Hepatocyte (in vitro differentiated cells): ENCODE measurements at regions not wholly inside any gene's neighbourhood (a gene's known extent, or its start where the extent isn't known, plus 50 kb on each side); places are given as distances from the start of the nearest gene placed in this dataset.

Source experiments
- EZH2 ChIP-seq: fragments of 200-600 bp; sonication (generic); IDR thresholded peaks from 2 replicates; pipeline ENCODE4 v1.6.1; 2016; ENCODE audit warnings: antibody characterized with exemption, mild to moderate bottlenecking, borderline replicate concordance
- TF ChIP-seq, protein P1 (sequence below): fragments of 200-600 bp; sonication (generic); IDR thresholded peaks from 2 replicates; pipeline ENCODE4 v1.5.1; 2016; ENCODE audit warnings: antibody characterized with exemption, mild to moderate bottlenecking; ENCODE audit not compliant: poor library complexity

- TF ChIP-seq, protein P1, sequence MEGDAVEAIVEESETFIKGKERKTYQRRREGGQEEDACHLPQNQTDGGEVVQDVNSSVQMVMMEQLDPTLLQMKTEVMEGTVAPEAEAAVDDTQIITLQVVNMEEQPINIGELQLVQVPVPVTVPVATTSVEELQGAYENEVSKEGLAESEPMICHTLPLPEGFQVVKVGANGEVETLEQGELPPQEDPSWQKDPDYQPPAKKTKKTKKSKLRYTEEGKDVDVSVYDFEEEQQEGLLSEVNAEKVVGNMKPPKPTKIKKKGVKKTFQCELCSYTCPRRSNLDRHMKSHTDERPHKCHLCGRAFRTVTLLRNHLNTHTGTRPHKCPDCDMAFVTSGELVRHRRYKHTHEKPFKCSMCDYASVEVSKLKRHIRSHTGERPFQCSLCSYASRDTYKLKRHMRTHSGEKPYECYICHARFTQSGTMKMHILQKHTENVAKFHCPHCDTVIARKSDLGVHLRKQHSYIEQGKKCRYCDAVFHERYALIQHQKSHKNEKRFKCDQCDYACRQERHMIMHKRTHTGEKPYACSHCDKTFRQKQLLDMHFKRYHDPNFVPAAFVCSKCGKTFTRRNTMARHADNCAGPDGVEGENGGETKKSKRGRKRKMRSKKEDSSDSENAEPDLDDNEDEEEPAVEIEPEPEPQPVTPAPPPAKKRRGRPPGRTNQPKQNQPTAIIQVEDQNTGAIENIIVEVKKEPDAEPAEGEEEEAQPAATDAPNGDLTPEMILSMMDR, result no peak
- no peak for TF ChIP-seq EZH2
Observed at GRCh38 chr9:29220596-29221251, 1647.4 kb upstream of the C9orf72 start.
